Nephron (organoid): ENCODE measurements at regions not wholly inside any gene's neighbourhood (a gene's known extent, or its start where the extent isn't known, plus 50 kb on each side); places are given as distances from the start of the nearest gene placed in this dataset.

ENCODE experiments used
- H3K27ac Mint-ChIP-seq, 3 experiments: 2 replicates each; pipeline ENCODE4 v1.8.0; 2020; ENCODE audit warnings: mixed read lengths in 3 of 3, mild to moderate bottlenecking in 2 of 3, moderate library complexity in 1 of 3
- H3K27me3 Mint-ChIP-seq: 2 replicates; pipeline ENCODE4 v1.8.0; 2021; ENCODE audit warnings: low read depth, mild to moderate bottlenecking, moderate library complexity, mixed read lengths
- H3K36me3 Mint-ChIP-seq: 2 replicates; pipeline ENCODE4 v1.8.0; 2020; ENCODE audit warnings: low read depth, mixed read lengths
- H3K4me1 Mint-ChIP-seq: 2 replicates; pipeline ENCODE4 v1.8.0; 2020; ENCODE audit warnings: mixed read lengths
- H3K4me3 Mint-ChIP-seq, 3 experiments: 2 replicates each; pipeline ENCODE4 v1.8.0; 2020; ENCODE audit warnings: mild to moderate bottlenecking in 3 of 3, mixed read lengths in 3 of 3, moderate library complexity in 2 of 3
- H3K9me3 Mint-ChIP-seq: 2 replicates; pipeline ENCODE4 v1.8.0; 2020; ENCODE audit warnings: mixed read lengths
- CTCF ChIP-seq, 3 experiments: fragments of 200-600 bp; sonication (generic); IDR thresholded peaks; one replicate each; pipeline ENCODE4 v1.5.0; 2021; ENCODE audit warnings: antibody characterized with exemption in 3 of 3; ENCODE audit not compliant: unreplicated experiment in 3 of 3

GRCh38 chr6:111973118-111973761 lies 80.7 kb upstream of the CCN6 start:
- peak overlapping the region; percentile 2 to 24 (median 5) for H3K4me3 Mint-ChIP-seq
- H3K9me3 Mint-ChIP-seq = no peaks in the 10 kb centered on the region
- no peak for TF ChIP-seq CTCF (IDR thresholded peaks at IDR 0.05; ENCODE audit: unreplicated experiment in 3 of 3)
- no peaks in the 10 kb centered on the region for H3K36me3 Mint-ChIP-seq
- peaks cover 31% of the 10 kb centered on the region for H3K4me1 Mint-ChIP-seq
- H3K27me3 Mint-ChIP-seq = no peaks in the 10 kb centered on the region
- H3K27ac Mint-ChIP-seq = peak overlapping the region; percentile 51 to 80 (median 68)

- Mint-ChIP-seq H3K27me3 (no peaks in the 10 kb centered on the region), H3K4me3 (no peak overlapping the region), H3K9me3 (no peaks in the 10 kb centered on the region), H3K4me1 (peaks cover 38% of the 10 kb centered on the region), H3K27ac (peak overlapping the region; percentile 51 to 80 (median 68)), H3K36me3 (no peaks in the 10 kb centered on the region)
- TF ChIP-seq CTCF (IDR thresholded peaks at IDR 0.05; ENCODE audit: unreplicated experiment in 3 of 3) = no peak
These were observed 79.8 kb upstream of the CCN6 start for GRCh38 chr6:111973927-111974639.

GRCh38 chr6:111975466-111975865 lies 78.4 kb upstream of the CCN6 start:
- Mint-ChIP-seq H3K27me3 (no peaks in the 10 kb centered on the region), H3K4me1 (peaks cover 52% of the 10 kb centered on the region), H3K27ac (peak overlapping the region in 2 of 3 experiments; percentile 84 to 90), H3K9me3 (no peaks in the 10 kb centered on the region), H3K4me3 (no peak overlapping the region), H3K36me3 (no peaks in the 10 kb centered on the region)
- no peak for TF ChIP-seq CTCF (IDR thresholded peaks at IDR 0.05; ENCODE audit: unreplicated experiment in 3 of 3)

- no peaks in the 10 kb centered on the region for H3K36me3 Mint-ChIP-seq
- H3K27ac Mint-ChIP-seq = peak overlapping the region; percentile 70 to 90 (median 84)
- no peaks in the 10 kb centered on the region for H3K27me3 Mint-ChIP-seq
- no peak for TF ChIP-seq CTCF (IDR thresholded peaks at IDR 0.05; ENCODE audit: unreplicated experiment in 3 of 3)
- H3K9me3 Mint-ChIP-seq = no peaks in the 10 kb centered on the region
- H3K4me1 Mint-ChIP-seq = peaks cover 59% of the 10 kb centered on the region
- H3K4me3 Mint-ChIP-seq = no peak overlapping the region
These were observed 77.8 kb upstream of the CCN6 start for GRCh38 chr6:111976139-111976538.

- H3K4me3 Mint-ChIP-seq = peak overlapping the region in 1 of 3 experiments; percentile 1
- no peak for TF ChIP-seq CTCF (IDR thresholded peaks at IDR 0.05; ENCODE audit: unreplicated experiment in 3 of 3)
- no peaks in the 10 kb centered on the region for H3K27me3 Mint-ChIP-seq
- no peaks in the 10 kb centered on the region for H3K36me3 Mint-ChIP-seq
- no peaks in the 10 kb centered on the region for H3K9me3 Mint-ChIP-seq
- peaks cover 54% of the 10 kb centered on the region for H3K4me1 Mint-ChIP-seq
- H3K27ac Mint-ChIP-seq = peak overlapping the region; percentile 23 to 83 (median 72)
These were observed 75.3 kb upstream of the CCN6 start for GRCh38 chr6:111978532-111979149.
